ENCODE measurements at regions not wholly inside any gene's neighbourhood (a gene's known extent, or its start where the extent isn't known, plus 50 kb on each side); places are given as distances from the start of the nearest gene placed in this dataset.

GRCh38 chrX:22467571-22467970, 194.9 kb downstream of the CBLL2 start (continued):
- TF ChIP-seq, protein P1, sequence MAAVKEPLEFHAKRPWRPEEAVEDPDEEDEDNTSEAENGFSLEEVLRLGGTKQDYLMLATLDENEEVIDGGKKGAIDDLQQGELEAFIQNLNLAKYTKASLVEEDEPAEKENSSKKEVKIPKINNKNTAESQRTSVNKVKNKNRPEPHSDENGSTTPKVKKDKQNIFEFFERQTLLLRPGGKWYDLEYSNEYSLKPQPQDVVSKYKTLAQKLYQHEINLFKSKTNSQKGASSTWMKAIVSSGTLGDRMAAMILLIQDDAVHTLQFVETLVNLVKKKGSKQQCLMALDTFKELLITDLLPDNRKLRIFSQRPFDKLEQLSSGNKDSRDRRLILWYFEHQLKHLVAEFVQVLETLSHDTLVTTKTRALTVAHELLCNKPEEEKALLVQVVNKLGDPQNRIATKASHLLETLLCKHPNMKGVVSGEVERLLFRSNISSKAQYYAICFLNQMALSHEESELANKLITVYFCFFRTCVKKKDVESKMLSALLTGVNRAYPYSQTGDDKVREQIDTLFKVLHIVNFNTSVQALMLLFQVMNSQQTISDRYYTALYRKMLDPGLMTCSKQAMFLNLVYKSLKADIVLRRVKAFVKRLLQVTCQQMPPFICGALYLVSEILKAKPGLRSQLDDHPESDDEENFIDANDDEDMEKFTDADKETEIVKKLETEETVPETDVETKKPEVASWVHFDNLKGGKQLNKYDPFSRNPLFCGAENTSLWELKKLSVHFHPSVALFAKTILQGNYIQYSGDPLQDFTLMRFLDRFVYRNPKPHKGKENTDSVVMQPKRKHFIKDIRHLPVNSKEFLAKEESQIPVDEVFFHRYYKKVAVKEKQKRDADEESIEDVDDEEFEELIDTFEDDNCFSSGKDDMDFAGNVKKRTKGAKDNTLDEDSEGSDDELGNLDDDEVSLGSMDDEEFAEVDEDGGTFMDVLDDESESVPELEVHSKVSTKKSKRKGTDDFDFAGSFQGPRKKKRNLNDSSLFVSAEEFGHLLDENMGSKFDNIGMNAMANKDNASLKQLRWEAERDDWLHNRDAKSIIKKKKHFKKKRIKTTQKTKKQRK (IDR thresholded peaks at IDR 0.05; ENCODE audit: low read depth, low read length): no peak
- TF ChIP-seq RCOR1 (conservative IDR thresholded peaks at IDR 0.05; ENCODE audit: low read depth, low read length): no peak

GRCh38 chrX:22481436-22481835, 208.7 kb downstream of the CBLL2 start:
- in situ Hi-C loops (cut with MboI): no loop called here
- CTCF ChIA-PET: interaction anchor here (1.2 kb wide), 1 partner anchor 11 kb away, joined by 3 read pairs; no protein-coding TSS in a partner anchor
- H3K9ac ChIP-seq (ENCODE audit: control insufficient read depth, insufficient read depth, low read length): no peak overlapping the region
- SMC1A ChIA-PET (ENCODE audit: uncharacterized antibody, unreplicated experiment): no interaction called here
- POLR2A ChIA-PET: no interaction called here
- H3K4me3 ChIP-seq: no peak overlapping the region
- no peak for DNase-seq (ENCODE audit: low read depth, low spot score)
- H3K4me2 ChIP-seq (ENCODE audit: control insufficient read depth, insufficient read depth): no peak overlapping the region
- no peaks in the 10 kb centered on the region for H3K36me3 ChIP-seq (ENCODE audit: control insufficient read depth in 2 of 2, insufficient read depth in 2 of 2, low read length in 1 of 2)
- no peaks in the 10 kb centered on the region for H3K9me3 ChIP-seq (replicated peaks; ENCODE audit: control insufficient read depth, insufficient read depth, low read length)
- RAD21 ChIA-PET (ENCODE audit: unreplicated experiment): no interaction called here
- H2AFZ ChIP-seq (ENCODE audit: control insufficient read depth, low read depth, low read length): no peak overlapping the region
- H3K27ac ChIP-seq (ENCODE audit: control insufficient read depth, insufficient read depth): no peak overlapping the region
- no peak for FAIRE-seq
- no peaks in the 10 kb centered on the region for H3K4me1 ChIP-seq (ENCODE audit: control insufficient read depth, insufficient read depth, low read length)
- ATAC-seq: no peak
- WGBS (ENCODE audit: insufficient coverage, insufficient replicate concordance, low lambda C conversion rate, missing lambda C conversion rate): 0% methylated on average over 2 of the region's 2 CpGs
- H3K79me2 ChIP-seq (ENCODE audit: control insufficient read depth, insufficient read depth, low read length): no peaks in the 10 kb centered on the region
- BruUV-seq (replicated peaks): no TSS peak
- no peaks in the 10 kb centered on the region for H4K20me1 ChIP-seq (ENCODE audit: control insufficient read depth, insufficient read depth)
- H3K27me3 ChIP-seq (replicated peaks in 1 of 2; ENCODE audit: control insufficient read depth in 2 of 2, insufficient read depth in 2 of 2, low read length in 1 of 2): no peaks in the 10 kb centered on the region
- intact Hi-C loops (cut with micrococcal nuclease; ENCODE audit: unreplicated experiment): no loop called here
- TF ChIP-seq ZNF274 (IDR thresholded peaks at IDR 0.05; ENCODE audit: insufficient read depth, insufficient read length) (no peak), BMI1 (IDR thresholded peaks at IDR 0.05; ENCODE audit: borderline replicate concordance) (no peak), CBX5 (IDR thresholded peaks at IDR 0.05; ENCODE audit: low read depth) (no peak), TCF7 (IDR thresholded peaks at IDR 0.05; ENCODE audit: borderline replicate concordance) (no peak), SIN3A (IDR thresholded peaks at IDR 0.05; ENCODE audit: low read depth, low read length) (no peak), NFYA (IDR thresholded peaks at IDR 0.05; ENCODE audit: borderline replicate concordance, low read depth, low read length) (no peak), WRNIP1 (IDR thresholded peaks at IDR 0.05; ENCODE audit: borderline replicate concordance, low read depth, low read length) (no peak), ATF3 (IDR thresholded peaks at IDR 0.05; ENCODE audit: borderline replicate concordance, extremely low read depth, low read depth, low read length) (no peak), ZSCAN29 (IDR thresholded peaks at IDR 0.05) (no peak)
- TF ChIP-seq, protein P2, sequence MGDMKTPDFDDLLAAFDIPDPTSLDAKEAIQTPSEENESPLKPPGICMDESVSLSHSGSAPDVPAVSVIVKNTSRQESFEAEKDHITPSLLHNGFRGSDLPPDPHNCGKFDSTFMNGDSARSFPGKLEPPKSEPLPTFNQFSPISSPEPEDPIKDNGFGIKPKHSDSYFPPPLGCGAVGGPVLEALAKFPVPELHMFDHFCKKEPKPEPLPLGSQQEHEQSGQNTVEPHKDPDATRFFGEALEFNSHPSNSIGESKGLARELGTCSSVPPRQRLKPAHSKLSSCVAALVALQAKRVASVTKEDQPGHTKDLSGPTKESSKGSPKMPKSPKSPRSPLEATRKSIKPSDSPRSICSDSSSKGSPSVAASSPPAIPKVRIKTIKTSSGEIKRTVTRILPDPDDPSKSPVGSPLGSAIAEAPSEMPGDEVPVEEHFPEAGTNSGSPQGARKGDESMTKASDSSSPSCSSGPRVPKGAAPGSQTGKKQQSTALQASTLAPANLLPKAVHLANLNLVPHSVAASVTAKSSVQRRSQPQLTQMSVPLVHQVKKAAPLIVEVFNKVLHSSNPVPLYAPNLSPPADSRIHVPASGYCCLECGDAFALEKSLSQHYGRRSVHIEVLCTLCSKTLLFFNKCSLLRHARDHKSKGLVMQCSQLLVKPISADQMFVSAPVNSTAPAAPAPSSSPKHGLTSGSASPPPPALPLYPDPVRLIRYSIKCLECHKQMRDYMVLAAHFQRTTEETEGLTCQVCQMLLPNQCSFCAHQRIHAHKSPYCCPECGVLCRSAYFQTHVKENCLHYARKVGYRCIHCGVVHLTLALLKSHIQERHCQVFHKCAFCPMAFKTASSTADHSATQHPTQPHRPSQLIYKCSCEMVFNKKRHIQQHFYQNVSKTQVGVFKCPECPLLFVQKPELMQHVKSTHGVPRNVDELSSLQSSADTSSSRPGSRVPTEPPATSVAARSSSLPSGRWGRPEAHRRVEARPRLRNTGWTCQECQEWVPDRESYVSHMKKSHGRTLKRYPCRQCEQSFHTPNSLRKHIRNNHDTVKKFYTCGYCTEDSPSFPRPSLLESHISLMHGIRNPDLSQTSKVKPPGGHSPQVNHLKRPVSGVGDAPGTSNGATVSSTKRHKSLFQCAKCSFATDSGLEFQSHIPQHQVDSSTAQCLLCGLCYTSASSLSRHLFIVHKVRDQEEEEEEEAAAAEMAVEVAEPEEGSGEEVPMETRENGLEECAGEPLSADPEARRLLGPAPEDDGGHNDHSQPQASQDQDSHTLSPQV (IDR thresholded peaks at IDR 0.05): no peak
- TF ChIP-seq, protein P3, sequence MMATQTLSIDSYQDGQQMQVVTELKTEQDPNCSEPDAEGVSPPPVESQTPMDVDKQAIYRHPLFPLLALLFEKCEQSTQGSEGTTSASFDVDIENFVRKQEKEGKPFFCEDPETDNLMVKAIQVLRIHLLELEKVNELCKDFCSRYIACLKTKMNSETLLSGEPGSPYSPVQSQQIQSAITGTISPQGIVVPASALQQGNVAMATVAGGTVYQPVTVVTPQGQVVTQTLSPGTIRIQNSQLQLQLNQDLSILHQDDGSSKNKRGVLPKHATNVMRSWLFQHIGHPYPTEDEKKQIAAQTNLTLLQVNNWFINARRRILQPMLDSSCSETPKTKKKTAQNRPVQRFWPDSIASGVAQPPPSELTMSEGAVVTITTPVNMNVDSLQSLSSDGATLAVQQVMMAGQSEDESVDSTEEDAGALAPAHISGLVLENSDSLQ (IDR thresholded peaks at IDR 0.05): no peak
